ENCODE measurements at regions not wholly inside any gene's neighbourhood (a gene's known extent, or its start where the extent isn't known, plus 50 kb on each side); places are given as distances from the start of the nearest gene placed in this dataset.

DNA sequence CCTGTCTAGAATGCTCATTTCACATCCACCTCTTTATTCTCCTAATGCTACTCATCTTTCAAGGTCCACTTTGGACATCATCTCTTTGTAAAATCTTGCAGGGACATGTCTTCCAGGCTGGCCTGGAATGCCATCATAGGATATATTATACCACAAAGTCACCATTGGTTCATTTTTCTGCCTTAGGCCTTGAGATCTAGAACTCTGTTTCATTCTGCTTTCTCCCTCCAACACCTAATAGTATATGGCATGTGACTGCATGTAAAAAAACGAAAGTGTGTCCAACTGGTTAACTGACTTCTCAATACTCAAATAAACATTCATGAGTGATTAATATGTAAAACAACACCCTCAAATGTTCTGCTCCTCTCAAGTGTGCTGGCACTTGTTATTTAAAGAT, 84.1 kb downstream of the RGS2 start:
- no peak for TF ChIP-seq EZH2 (IDR thresholded peaks at IDR 0.05; ENCODE audit: borderline replicate concordance, insufficient read depth, low read length, poor library complexity, severe bottlenecking)
- TF ChIP-seq CTCF (IDR thresholded peaks at IDR 0.05; ENCODE audit: poor library complexity, severe bottlenecking): no peak
- TF ChIP-seq RAD21 (conservative IDR thresholded peaks at IDR 0.05): no peak
- TF ChIP-seq EP300 (conservative IDR thresholded peaks at IDR 0.05; ENCODE audit: poor library complexity, severe bottlenecking): no peak
- TF ChIP-seq POLR2AphosphoS5 (IDR thresholded peaks at IDR 0.05): no peak
- no peak for TF ChIP-seq REST (IDR thresholded peaks at IDR 0.05; ENCODE audit: borderline replicate concordance)
